H1 (cell line): ENCODE measurements at regions not wholly inside any gene's neighbourhood (a gene's known extent, or its start where the extent isn't known, plus 50 kb on each side); places are given as distances from the start of the nearest gene placed in this dataset.

Experiments
- CTCF ChIA-PET: fragments of 300-600 bp; sonication (Branson Sonifier 250); formaldehyde crosslinking; loops from one replicate; lab custom pipeline; 2021; ENCODE audit not compliant: partially characterized antibody; lab: Charles Lee
- POLR2A ChIA-PET: fragments of 300-600 bp; sonication (Branson Sonifier 250); formaldehyde crosslinking; loops from one replicate; lab custom pipeline; 2021; ENCODE audit warnings: inconsistent platforms; ENCODE audit not compliant: partially characterized antibody; lab: Charles Lee
- DNase-seq, 2 experiments: peaks; one replicate each; pipeline versions ENCODE4 v3.0.0 to v3.0.0-alpha.2; 2010 to 2022; ENCODE audit warnings: low spot score in 2 of 2, low read depth in 1 of 2, mixed read lengths in 1 of 2
- FAIRE-seq: peaks from 2 replicates; lab custom pipeline; 2011; peaks lifted over from hg19 to GRCh38; lab: Jason Lieb, UNC
- H2AFZ ChIP-seq: 2 replicates; pipeline ENCODE4 v1.8.1; 2012; ENCODE audit warnings: low read length, inconsistent platforms
- H2AK5ac ChIP-seq: 2 replicates; pipeline ENCODE4 v1.6.1; 2013; ENCODE audit warnings: low read depth, low read length
- H2BK120ac ChIP-seq: replicated peaks from 2 replicates; pipeline ENCODE3; 2013; ENCODE audit warnings: low read depth, low read length, inconsistent platforms
- H2BK12ac ChIP-seq: 2 replicates; pipeline ENCODE4 v1.6.1; 2013; ENCODE audit warnings: low read depth, low read length
- H2BK15ac ChIP-seq: 2 replicates; pipeline ENCODE4 v1.6.1; 2013; ENCODE audit warnings: low read length
- H2BK20ac ChIP-seq: 2 replicates; pipeline ENCODE4 v1.6.1; 2013; ENCODE audit warnings: low read length
- H2BK5ac ChIP-seq: 2 replicates; pipeline ENCODE4 v1.6.1; 2013; ENCODE audit warnings: low read depth, low read length
- H3K14ac ChIP-seq: 2 replicates; pipeline ENCODE4 v1.6.1; 2013; ENCODE audit warnings: inconsistent platforms; ENCODE audit not compliant: insufficient read length
- H3K18ac ChIP-seq: 2 replicates; pipeline ENCODE4 v1.6.1; 2013; ENCODE audit warnings: low read length; ENCODE audit errors: extremely low read depth
- H3K23ac ChIP-seq: 2 replicates; pipeline ENCODE4 v1.6.1; 2013; ENCODE audit warnings: inconsistent platforms; ENCODE audit not compliant: insufficient read length
- H3K23me2 ChIP-seq: 2 replicates; pipeline ENCODE4 v1.6.1; 2013; ENCODE audit warnings: low read depth, low read length
- H3K27ac ChIP-seq: 2 replicates; pipeline ENCODE4 v1.6.1; 2011; ENCODE audit warnings: low read depth, low read length, inconsistent platforms
- H3K27me3 ChIP-seq, 4 experiments: replicated peaks in 1 of 4; 1 replicate in 1 of 4; 2 replicates in 3 of 4; pipeline versions ENCODE4 v1.6.1 to v1.8.1; 2011 to 2013; ENCODE audit warnings: low read length in 3 of 4, mild to moderate bottlenecking in 3 of 4, inconsistent platforms in 2 of 4, mixed read lengths in 2 of 4, moderate library complexity in 1 of 4; ENCODE audit not compliant: control insufficient read depth in 3 of 4, insufficient read depth in 3 of 4; ENCODE audit errors: extremely low read depth in 1 of 4
- H3K36me3 ChIP-seq, 4 experiments: 2 replicates each; pipeline versions ENCODE4 v1.6.1 to v1.8.1; 2011 to 2013; ENCODE audit warnings: mild to moderate bottlenecking in 4 of 4, low read length in 3 of 4, moderate library complexity in 2 of 4, control low read depth in 1 of 4, inconsistent platforms in 1 of 4; ENCODE audit not compliant: insufficient read depth in 4 of 4, control insufficient read depth in 2 of 4
- H3K4ac ChIP-seq: replicated peaks from 2 replicates; pipeline ENCODE3; 2013; ENCODE audit warnings: low read length, low read depth, mixed read lengths, inconsistent platforms; ENCODE audit not compliant: insufficient read length
- H3K4me1 ChIP-seq, 4 experiments: replicated peaks in 1 of 4; 1 replicate in 1 of 4; 2 replicates in 3 of 4; pipeline versions ENCODE4 v1.6.1 to v1.8.1; 2011 to 2013; ENCODE audit warnings: low read length in 3 of 4, inconsistent platforms in 2 of 4, mixed read lengths in 1 of 4; ENCODE audit not compliant: insufficient read depth in 4 of 4, control insufficient read depth in 3 of 4
- H3K4me2 ChIP-seq, 2 experiments: 2 replicates each; pipeline versions ENCODE4 v1.6.1 to v1.8.1; 2011 to 2013; ENCODE audit warnings: low read depth in 2 of 2, low read length in 2 of 2, control low read depth in 1 of 2, inconsistent platforms in 1 of 2, mild to moderate bottlenecking in 1 of 2; ENCODE audit not compliant: insufficient read depth in 1 of 2
- H3K4me3 ChIP-seq, 4 experiments: fragments of 200-600, 300-600 bp in 1 of 4; sonication (generic), shearing (Covaris generic), sonication (Bioruptor Twin) in 1 of 4; 2 replicates each; pipeline versions ENCODE4 v1.5.1 to v1.8.1; 2011 to 2016; ENCODE audit warnings: low read length in 4 of 4, low read depth in 3 of 4, control low read depth in 2 of 4, inconsistent platforms in 2 of 4, mild to moderate bottlenecking in 2 of 4, mixed read lengths in 1 of 4, moderate library complexity in 1 of 4; ENCODE audit not compliant: insufficient read depth in 2 of 4; ENCODE audit errors: extremely low read depth in 1 of 4
- H3K56ac ChIP-seq: replicated peaks from 2 replicates; pipeline ENCODE3; 2013; ENCODE audit warnings: low read depth, mild to moderate bottlenecking, mixed read lengths, low read length, inconsistent platforms; ENCODE audit not compliant: insufficient read length
- H3K79me1 ChIP-seq: 2 replicates; pipeline ENCODE4 v1.6.1; 2013; ENCODE audit warnings: low read depth, low read length, control low read depth
- H3K79me2 ChIP-seq, 2 experiments: 2 replicates each; pipeline versions ENCODE4 v1.6.1 to v1.8.1; 2012 to 2013; ENCODE audit warnings: low read length in 2 of 2, mild to moderate bottlenecking in 2 of 2, inconsistent platforms in 1 of 2; ENCODE audit not compliant: insufficient read depth in 2 of 2, control insufficient read depth in 1 of 2
- H3K9ac ChIP-seq, 4 experiments: replicated peaks in 1 of 4; 1 replicate in 1 of 4; 2 replicates in 3 of 4; pipeline versions ENCODE4 v1.6.1 to v1.8.1; 2011 to 2013; ENCODE audit warnings: low read depth in 3 of 4, low read length in 3 of 4, control low read depth in 2 of 4, mild to moderate bottlenecking in 2 of 4, moderate library complexity in 2 of 4, inconsistent platforms in 1 of 4; ENCODE audit errors: extremely low read depth in 1 of 4
- H3K9me3 ChIP-seq, 2 experiments: 2 replicates each; pipeline versions ENCODE4 v1.6.1 to v1.8.1; 2012 to 2013; ENCODE audit warnings: mild to moderate bottlenecking in 2 of 2, moderate library complexity in 2 of 2, control low read depth in 1 of 2, inconsistent platforms in 1 of 2, low read depth in 1 of 2, low read length in 1 of 2, mixed read lengths in 1 of 2; ENCODE audit not compliant: insufficient read depth in 2 of 2
- H4K20me1 ChIP-seq, 2 experiments: replicated peaks in 1 of 2; 2 replicates each; pipeline versions ENCODE3 to v1.8.1; 2011 to 2013; ENCODE audit warnings: inconsistent platforms in 2 of 2, low read length in 2 of 2, mild to moderate bottlenecking in 1 of 2; ENCODE audit not compliant: insufficient read depth in 2 of 2, control insufficient read depth in 1 of 2
- H4K5ac ChIP-seq: 2 replicates; pipeline ENCODE4 v1.6.1; 2013; ENCODE audit warnings: low read length, low read depth, mixed read lengths, inconsistent platforms; ENCODE audit not compliant: insufficient read length
- H4K8ac ChIP-seq: 2 replicates; pipeline ENCODE4 v1.8.0; 2013; ENCODE audit warnings: mild to moderate bottlenecking, moderate library complexity, low read length, inconsistent platforms; ENCODE audit not compliant: insufficient read depth; ENCODE audit errors: extremely low read depth
- H4K91ac ChIP-seq: replicated peaks from 2 replicates; pipeline ENCODE3; 2013; ENCODE audit warnings: low read length, mixed read lengths, inconsistent platforms; ENCODE audit not compliant: insufficient read length
- MAFK ChIP-seq: IDR thresholded peaks from 2 replicates; pipeline ENCODE4 v1.6.1; 2012; ENCODE audit warnings: low read depth, mild to moderate bottlenecking, improper control_type of control experiment, low read length
- RNF2 ChIP-seq: fragments of 200-900, 300-1000 bp; sonication (generic); IDR thresholded peaks from 2 replicates; pipeline ENCODE4 v1.7.1; 2016; ENCODE audit warnings: borderline replicate concordance, low read depth, mild to moderate bottlenecking, antibody characterized with exemption, low read length; ENCODE audit not compliant: poor library complexity, severe bottlenecking; ENCODE audit errors: missing control alignments
- WGBS, 2 experiments: shearing (Covaris generic) in 1 of 2; methylation state at CpG; one replicate each; pipeline versions ENCODE4 v1.1.6 to v1.1.7; 2013 to 2015; ENCODE audit warnings: low lambda C conversion rate in 2 of 2, mixed read lengths in 2 of 2, inconsistent platforms in 1 of 2, low coverage in 1 of 2, missing lambda C conversion rate in 1 of 2; ENCODE audit not compliant: insufficient replicate concordance in 2 of 2, insufficient coverage in 1 of 2, insufficient read length in 1 of 2; ENCODE audit errors: extremely low coverage in 1 of 2, missing lambda C conversion rate in 1 of 2; 5-methylcytosine and 5-hydroxymethylcytosine counted together

GRCh38 chr4:66946761-66947160, 598.5 kb downstream of the CENPC start:
- Histone ChIP-seq H3K79me1 (no peaks in the 10 kb centered on the region), H2BK15ac (no peak overlapping the region), H3K4me3 (no peak overlapping the region), H2AFZ (no peak overlapping the region), H3K9ac (no peak overlapping the region), H2BK12ac (no peak overlapping the region), H3K4me1 (peaks cover 0 to 3% (median 0%) of the 10 kb centered on the region in 4 experiments; a peak in 2 of 7 replicates), H3K23me2 (no peaks in the 10 kb centered on the region)
- DNase-seq, result no peak
- POLR2A ChIA-PET, result no interaction called here
- no peak for TF ChIP-seq MAFK
- TF ChIP-seq RNF2, result no peak
- TF ChIP-seq, all 59 proteins: peak for 0
- no peak overlapping the region for H4K91ac ChIP-seq
- CTCF ChIA-PET, result no interaction called here
- WGBS, 2 experiments, result 88% methylated on average over 1 of the region's 1 CpG; no CpG with 5 or more reads in 1 of the 2 experiments
- H3K4ac ChIP-seq, result no peak overlapping the region
- H2AK5ac ChIP-seq, result no peak overlapping the region
- no peak overlapping the region for H3K4me2 ChIP-seq
- no peak overlapping the region for H3K23ac ChIP-seq
- H2BK5ac ChIP-seq, result no peak overlapping the region
- no peak overlapping the region for H2BK20ac ChIP-seq
- H3K9me3 ChIP-seq, result no peaks in the 10 kb centered on the region; a peak in 1 of 4 replicates
- no peak for FAIRE-seq
- H3K27me3 ChIP-seq, result no peaks in the 10 kb centered on the region
- no peak overlapping the region for H3K14ac ChIP-seq
- no peak overlapping the region for H4K8ac ChIP-seq
- no peak overlapping the region for H2BK120ac ChIP-seq
- H4K20me1 ChIP-seq, result no peaks in the 10 kb centered on the region
- H3K27ac ChIP-seq, result no peak overlapping the region
- H3K18ac ChIP-seq, result no peak overlapping the region
- H3K56ac ChIP-seq, result no peak overlapping the region
- H3K36me3 ChIP-seq, result no peaks in the 10 kb centered on the region
- H4K5ac ChIP-seq, result no peak overlapping the region
- H3K79me2 ChIP-seq, result no peaks in the 10 kb centered on the region
